ENCODE measurements at regions not wholly inside any gene's neighbourhood (a gene's known extent, or its start where the extent isn't known, plus 50 kb on each side); places are given as distances from the start of the nearest gene placed in this dataset.
"Not testable (repeated sequence)": the region's sequence is repeated elsewhere in the genome, so short reads cannot be mapped to it uniquely, and the experiment has no call there.

- Histone ChIP-seq H3K27me3 (no peaks in the 10 kb centered on the region), H3K9ac (no peak overlapping the region), H3K36me3 (no peaks in the 10 kb centered on the region), H4K20me1 (no peaks in the 10 kb centered on the region), H3K4me1 (peaks cover 26 to 46% (median 36%) of the 10 kb centered on the region in 10 experiments), H3K4me2 (no peak overlapping the region), H3K27ac (no peak overlapping the region), H3K9me3 (replicated peaks in 1 of 11) (peaks cover 0 to 59% (median 27%) of the 10 kb centered on the region in 11 experiments; a peak in 18 of 22 replicates), H3K4me3 (no peak overlapping the region)
- TF ChIP-seq Cebpa-rat (IDR thresholded peaks at IDR 0.05), result no peak
These were observed 735.6 kb downstream of the EPHA7 start for GRCh38 chr6:92683748-92684147.

- Histone ChIP-seq H3K4me1 (peaks cover 25 to 44% (median 33%) of the 10 kb centered on the region in 10 experiments), H3K4me2 (peak overlapping the region in 6 of 11 experiments; percentile 4 to 25 (median 20); a peak in 4 of 22 replicates), H3K9me3 (replicated peaks in 1 of 11) (peaks cover 0 to 58% (median 25%) of the 10 kb centered on the region in 11 experiments; a peak in 18 of 22 replicates), H3K27ac (peak overlapping the region in 2 of 11 experiments; percentile 7 to 8; a peak in 1 of 22 replicates), H3K27me3 (no peaks in the 10 kb centered on the region), H3K9ac (no peak overlapping the region), H3K4me3 (no peak overlapping the region), H4K20me1 (no peaks in the 10 kb centered on the region), H3K36me3 (no peaks in the 10 kb centered on the region)
- no peak for TF ChIP-seq Cebpa-rat (IDR thresholded peaks at IDR 0.05)
These were observed 736.6 kb downstream of the EPHA7 start for GRCh38 chr6:92682516-92683398.

- Histone ChIP-seq H3K4me2 (no peak overlapping the region), H3K9ac (no peak overlapping the region), H3K4me1 (peaks cover 11 to 30% (median 19%) of the 10 kb centered on the region in 10 experiments; a peak in 19 of 20 replicates), H3K27ac (no peak overlapping the region), H3K36me3 (no peaks in the 10 kb centered on the region), H3K4me3 (no peak overlapping the region), H3K9me3 (replicated peaks in 1 of 11) (peaks cover 0 to 60% (median 11%) of the 10 kb centered on the region in 11 experiments; a peak in 12 of 22 replicates), H4K20me1 (no peaks in the 10 kb centered on the region), H3K27me3 (no peaks in the 10 kb centered on the region)
- TF ChIP-seq Cebpa-rat (IDR thresholded peaks at IDR 0.05), result no peak
These were observed 738.0 kb downstream of the EPHA7 start for GRCh38 chr6:92681401-92681800.

- not testable (repeated sequence) for H3K36me3 ChIP-seq, H3K27me3 ChIP-seq, H3K4me3 ChIP-seq, H4K20me1 ChIP-seq
- Histone ChIP-seq H3K27ac (peak overlapping the region; percentile 45 to 94 (median 76); a peak in 21 of 22 replicates), H3K9ac (peak overlapping the region in 8 of 11 experiments; percentile 14 to 69 (median 50); a peak in 12 of 22 replicates), H3K4me1 (peaks cover 0 to 45% (median 13%) of the 10 kb centered on the region in 10 experiments; a peak in 10 of 20 replicates), H3K4me2 (peak overlapping the region in 7 of 11 experiments; percentile 13 to 55 (median 24); a peak in 9 of 22 replicates), H3K9me3 (replicated peaks in 1 of 11) (peaks cover 0 to 61% (median 27%) of the 10 kb centered on the region in 11 experiments; a peak in 13 of 22 replicates)
- TF ChIP-seq Cebpa-rat (IDR thresholded peaks at IDR 0.05), result peak in 7 of 11 experiments; percentile 56 to 81 (median 71); a peak in 13 of 22 replicates
These were observed 747.9 kb downstream of the EPHA7 start for GRCh38 chr6:92671462-92671861.

GRCh38 chr6:92667843-92668242 is 751.5 kb downstream of the EPHA7 start:
- peaks cover 0 to 26% (median 14%) of the 10 kb centered on the region in 11 experiments; a peak in 13 of 22 replicates for H3K9me3 ChIP-seq (replicated peaks in 1 of 11)
- no peaks in the 10 kb centered on the region for H3K27me3 ChIP-seq
- no peaks in the 10 kb centered on the region for H4K20me1 ChIP-seq
- no peak overlapping the region for H3K27ac ChIP-seq
- no peak overlapping the region for H3K4me2 ChIP-seq
- no peak overlapping the region for H3K9ac ChIP-seq
- H3K36me3 ChIP-seq, result no peaks in the 10 kb centered on the region
- TF ChIP-seq Cebpa-rat (IDR thresholded peaks at IDR 0.05), result no peak
- H3K4me1 ChIP-seq, result peaks cover 0 to 30% (median 13%) of the 10 kb centered on the region in 10 experiments; a peak in 10 of 20 replicates
- no peak overlapping the region for H3K4me3 ChIP-seq

- no peak overlapping the region for H3K9ac ChIP-seq
- no peaks in the 10 kb centered on the region for H3K27me3 ChIP-seq
- peaks cover 8 to 31% (median 14%) of the 10 kb centered on the region in 11 experiments; a peak in 21 of 22 replicates for H3K9me3 ChIP-seq (replicated peaks in 1 of 11)
- TF ChIP-seq Cebpa-rat (IDR thresholded peaks at IDR 0.05), result no peak
- H3K4me2 ChIP-seq, result no peak overlapping the region
- H3K36me3 ChIP-seq, result no peaks in the 10 kb centered on the region
- H3K4me3 ChIP-seq, result no peak overlapping the region
- no peaks in the 10 kb centered on the region for H3K4me1 ChIP-seq
- no peaks in the 10 kb centered on the region for H4K20me1 ChIP-seq
- no peak overlapping the region for H3K27ac ChIP-seq
These were observed 770.8 kb downstream of the EPHA7 start for GRCh38 chr6:92648364-92649086.

GRCh38 chr6:92647630-92648029 is 771.7 kb downstream of the EPHA7 start:
- TF ChIP-seq Cebpa-rat (IDR thresholded peaks at IDR 0.05), result no peak
- Histone ChIP-seq H3K36me3 (no peaks in the 10 kb centered on the region), H3K4me3 (no peak overlapping the region), H4K20me1 (no peaks in the 10 kb centered on the region), H3K4me1 (no peaks in the 10 kb centered on the region), H3K27me3 (no peaks in the 10 kb centered on the region), H3K4me2 (no peak overlapping the region), H3K9ac (no peak overlapping the region), H3K27ac (no peak overlapping the region), H3K9me3 (replicated peaks in 1 of 11) (peaks cover 8 to 34% (median 14%) of the 10 kb centered on the region in 11 experiments; a peak in 21 of 22 replicates)

- not testable (repeated sequence) for H3K27ac ChIP-seq, H3K27me3 ChIP-seq, H3K9ac ChIP-seq, H3K4me1 ChIP-seq, H3K4me2 ChIP-seq, H3K36me3 ChIP-seq, H4K20me1 ChIP-seq, H3K4me3 ChIP-seq
- H3K9me3 ChIP-seq (replicated peaks in 1 of 11), result peaks cover 8 to 19% (median 10%) of the 10 kb centered on the region in 11 experiments; a peak in 21 of 22 replicates
These were observed 775.1 kb downstream of the EPHA7 start for GRCh38 chr6:92644104-92644791.

All from BLaER1 treated with 17β-estradiol and CSF1 and Interleukin-3, amounts not matched to agents 10 nM and 100 nM (cell line).